HEK293 (cell line): ENCODE measurements at regions not wholly inside any gene's neighbourhood (a gene's known extent, or its start where the extent isn't known, plus 50 kb on each side); places are given as distances from the start of the nearest gene placed in this dataset.
"Not testable (repeated sequence)": the region's sequence is repeated elsewhere in the genome, so short reads cannot be mapped to it uniquely, and the experiment has no call there.

Experiments used
- CTCF ChIA-PET: fragments of 350-600 bp; formaldehyde crosslinking; extraction: SDS; loops from one replicate; lab custom pipeline; 2021; ENCODE audit warnings: antibody characterized with exemption; lab: Yijun Ruan, JAX
- POLR2A ChIA-PET: fragments of 300-600 bp; formaldehyde crosslinking; extraction: SDS; loops from one replicate; lab custom pipeline; 2020; ENCODE audit warnings: antibody characterized with exemption, inconsistent platforms; lab: Yijun Ruan, JAX
- H3K27ac ChIP-seq: fragments of 200-500 bp; sonication (Bioruptor generic); 2 replicates; pipeline ENCODE4 v1.5.1; 2014; ENCODE audit warnings: low read depth, low read length, control low read depth, inconsistent platforms; ENCODE audit errors: extremely low read depth
- H3K36me3 ChIP-seq, 2 experiments: fragments of 200-500 bp in 1 of 2; sonication (Bioruptor generic) in 1 of 2; 1 replicate in 1 of 2; 2 replicates in 1 of 2; pipeline ENCODE4 v1.5.1; 2014 to 2017; ENCODE audit warnings: inconsistent platforms in 2 of 2, low read length in 2 of 2; ENCODE audit not compliant: control insufficient read depth in 2 of 2, insufficient read depth in 1 of 2
- H3K4me1 ChIP-seq: fragments of 200-500 bp; sonication (Bioruptor generic); 2 replicates; pipeline ENCODE4 v1.5.1; 2014; ENCODE audit warnings: mild to moderate bottlenecking, low read length, inconsistent platforms; ENCODE audit not compliant: control insufficient read depth, insufficient read depth
- H3K4me3 ChIP-seq: 2 replicates; pipeline ENCODE4 v1.5.1; 2011; ENCODE audit warnings: low read depth, mild to moderate bottlenecking, control low read depth, low read length, moderate library complexity
- H3K9me3 ChIP-seq: fragments of 200-500 bp; sonication (Bioruptor generic); 2 replicates; pipeline ENCODE4 v1.5.1; 2014; ENCODE audit warnings: low read depth, low read length, inconsistent platforms; ENCODE audit not compliant: control insufficient read depth, insufficient read depth
- KLF10 ChIP-seq: fragments of 450-650 bp; IDR thresholded peaks from 2 replicates; pipeline ENCODE4 v1.5.1; 2018; ENCODE audit warnings: missing biosample characterization, mild to moderate bottlenecking, missing genetic modification characterization
- OVOL3 ChIP-seq: fragments of 450-650 bp; formaldehyde crosslinking; IDR thresholded peaks from 2 replicates; pipeline ENCODE4 v1.5.1; 2016; ENCODE audit warnings: missing biosample characterization, missing genetic modification characterization
- SALL2 ChIP-seq: fragments of 450-650 bp; formaldehyde crosslinking; IDR thresholded peaks from 2 replicates; pipeline ENCODE4 v1.5.0; 2017; ENCODE audit warnings: missing biosample characterization, mild to moderate bottlenecking, missing genetic modification characterization, borderline replicate concordance
- ZFP3 ChIP-seq: fragments of 450-650 bp; formaldehyde crosslinking; IDR thresholded peaks from 2 replicates; pipeline ENCODE4 v1.5.1; 2016; ENCODE audit warnings: low read depth, missing biosample characterization, missing genetic modification characterization
- ZNF112 ChIP-seq: fragments of 450-650 bp; formaldehyde crosslinking; IDR thresholded peaks from 2 replicates; pipeline ENCODE4 v1.5.0; 2017; ENCODE audit warnings: missing biosample characterization, missing genetic modification characterization
- ZNF114 ChIP-seq: fragments of 450-650 bp; formaldehyde crosslinking; IDR thresholded peaks from 2 replicates; pipeline ENCODE4 v1.5.0; 2017; ENCODE audit warnings: missing biosample characterization, missing genetic modification characterization
- ZNF140 ChIP-seq: fragments of 450-650 bp; formaldehyde crosslinking; IDR thresholded peaks from 2 replicates; pipeline ENCODE4 v1.5.1; 2016; ENCODE audit warnings: missing biosample characterization, missing genetic modification characterization
- ZNF23 ChIP-seq: fragments of 450-650 bp; formaldehyde crosslinking; IDR thresholded peaks from 2 replicates; pipeline ENCODE4 v1.5.1; 2016; ENCODE audit warnings: missing biosample characterization, missing genetic modification characterization, borderline replicate concordance
- ZNF335 ChIP-seq: fragments of 450-650 bp; formaldehyde crosslinking; conservative IDR thresholded peaks from 2 replicates; pipeline ENCODE4 v1.5.1; 2016; ENCODE audit warnings: missing biosample characterization, missing genetic modification characterization
- ZNF354C ChIP-seq: fragments of 450-650 bp; formaldehyde crosslinking; IDR thresholded peaks from 2 replicates; pipeline ENCODE4 v1.5.1; 2016; ENCODE audit warnings: missing biosample characterization, missing genetic modification characterization, low read depth, borderline replicate concordance
- ZNF473 ChIP-seq: fragments of 450-650 bp; formaldehyde crosslinking; IDR thresholded peaks from 2 replicates; pipeline ENCODE4 v1.5.1; 2017; ENCODE audit warnings: missing biosample characterization, missing genetic modification characterization
- ZNF521 ChIP-seq: fragments of 450-650 bp; formaldehyde crosslinking; IDR thresholded peaks from 2 replicates; pipeline ENCODE4 v1.5.1; 2017; ENCODE audit warnings: missing biosample characterization, mild to moderate bottlenecking, missing genetic modification characterization
- ZNF555 ChIP-seq: fragments of 450-650 bp; formaldehyde crosslinking; conservative IDR thresholded peaks from 2 replicates; pipeline ENCODE4 v1.5.1; 2017; ENCODE audit warnings: missing biosample characterization, mild to moderate bottlenecking, missing genetic modification characterization, inconsistent platforms
- ZNF558 ChIP-seq: fragments of 450-650 bp; formaldehyde crosslinking; IDR thresholded peaks from 2 replicates; pipeline ENCODE4 v1.5.1; 2016; ENCODE audit warnings: missing biosample characterization, missing genetic modification characterization
- ZNF624 ChIP-seq: fragments of 450-650 bp; formaldehyde crosslinking; IDR thresholded peaks from 2 replicates; pipeline ENCODE4 v1.5.1; 2017; ENCODE audit warnings: missing biosample characterization, missing genetic modification characterization
- ZNF747 ChIP-seq: fragments of 450-650 bp; formaldehyde crosslinking; IDR thresholded peaks from 2 replicates; pipeline ENCODE4 v1.5.1; 2016; ENCODE audit warnings: missing biosample characterization, missing genetic modification characterization
- ZNF791 ChIP-seq: fragments of 450-650 bp; formaldehyde crosslinking; IDR thresholded peaks from 2 replicates; pipeline ENCODE4 v1.5.1; 2016; ENCODE audit warnings: missing biosample characterization, missing genetic modification characterization
- ZSCAN30 ChIP-seq: fragments of 450-650 bp; IDR thresholded peaks from 2 replicates; pipeline ENCODE4 v1.5.1; 2018; ENCODE audit warnings: missing biosample characterization, mild to moderate bottlenecking, missing genetic modification characterization, moderate library complexity
- TF ChIP-seq, protein P1 (sequence below): fragments of 450-650 bp; formaldehyde crosslinking; IDR thresholded peaks from 2 replicates; pipeline ENCODE4 v1.5.1; 2016; ENCODE audit warnings: missing biosample characterization, missing genetic modification characterization, low read depth
- TF ChIP-seq, protein P2 (sequence below): fragments of 450-650 bp; formaldehyde crosslinking; IDR thresholded peaks from 2 replicates; pipeline ENCODE4 v1.5.1; 2016; ENCODE audit warnings: missing biosample characterization, missing genetic modification characterization
- TF ChIP-seq, protein P3 (sequence below): fragments of 450-650 bp; formaldehyde crosslinking; IDR thresholded peaks from 2 replicates; pipeline ENCODE4 v1.5.1; 2016; ENCODE audit warnings: missing biosample characterization, missing genetic modification characterization

DNA sequence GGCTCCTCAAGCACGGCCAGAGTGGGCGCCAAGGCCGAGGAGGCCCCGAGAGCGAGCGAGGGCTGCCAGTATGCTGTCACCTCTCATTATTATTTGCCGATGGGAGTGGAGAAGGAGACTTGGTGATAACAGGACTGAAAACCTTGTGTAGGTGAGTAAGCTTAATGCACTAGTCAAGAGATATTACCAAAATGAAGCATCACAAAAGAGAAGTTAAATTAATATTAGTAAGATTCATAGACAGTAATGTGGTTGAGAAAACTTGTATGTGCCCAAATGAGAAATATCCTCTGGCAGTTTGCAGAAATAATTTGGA is 204.5 kb upstream of the SLITRK1 start:
- no peak overlapping the region for H3K4me3 ChIP-seq
- H3K4me1 ChIP-seq, result no peaks in the 10 kb centered on the region
- no peaks in the 10 kb centered on the region for H3K9me3 ChIP-seq
- TF ChIP-seq, protein P1, sequence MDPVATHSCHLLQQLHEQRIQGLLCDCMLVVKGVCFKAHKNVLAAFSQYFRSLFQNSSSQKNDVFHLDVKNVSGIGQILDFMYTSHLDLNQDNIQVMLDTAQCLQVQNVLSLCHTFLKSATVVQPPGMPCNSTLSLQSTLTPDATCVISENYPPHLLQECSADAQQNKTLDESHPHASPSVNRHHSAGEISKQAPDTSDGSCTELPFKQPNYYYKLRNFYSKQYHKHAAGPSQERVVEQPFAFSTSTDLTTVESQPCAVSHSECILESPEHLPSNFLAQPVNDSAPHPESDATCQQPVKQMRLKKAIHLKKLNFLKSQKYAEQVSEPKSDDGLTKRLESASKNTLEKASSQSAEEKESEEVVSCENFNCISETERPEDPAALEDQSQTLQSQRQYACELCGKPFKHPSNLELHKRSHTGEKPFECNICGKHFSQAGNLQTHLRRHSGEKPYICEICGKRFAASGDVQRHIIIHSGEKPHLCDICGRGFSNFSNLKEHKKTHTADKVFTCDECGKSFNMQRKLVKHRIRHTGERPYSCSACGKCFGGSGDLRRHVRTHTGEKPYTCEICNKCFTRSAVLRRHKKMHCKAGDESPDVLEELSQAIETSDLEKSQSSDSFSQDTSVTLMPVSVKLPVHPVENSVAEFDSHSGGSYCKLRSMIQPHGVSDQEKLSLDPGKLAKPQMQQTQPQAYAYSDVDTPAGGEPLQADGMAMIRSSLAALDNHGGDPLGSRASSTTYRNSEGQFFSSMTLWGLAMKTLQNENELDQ (tag by site-specific recombination), result no peak
- TF ChIP-seq, protein P2, sequence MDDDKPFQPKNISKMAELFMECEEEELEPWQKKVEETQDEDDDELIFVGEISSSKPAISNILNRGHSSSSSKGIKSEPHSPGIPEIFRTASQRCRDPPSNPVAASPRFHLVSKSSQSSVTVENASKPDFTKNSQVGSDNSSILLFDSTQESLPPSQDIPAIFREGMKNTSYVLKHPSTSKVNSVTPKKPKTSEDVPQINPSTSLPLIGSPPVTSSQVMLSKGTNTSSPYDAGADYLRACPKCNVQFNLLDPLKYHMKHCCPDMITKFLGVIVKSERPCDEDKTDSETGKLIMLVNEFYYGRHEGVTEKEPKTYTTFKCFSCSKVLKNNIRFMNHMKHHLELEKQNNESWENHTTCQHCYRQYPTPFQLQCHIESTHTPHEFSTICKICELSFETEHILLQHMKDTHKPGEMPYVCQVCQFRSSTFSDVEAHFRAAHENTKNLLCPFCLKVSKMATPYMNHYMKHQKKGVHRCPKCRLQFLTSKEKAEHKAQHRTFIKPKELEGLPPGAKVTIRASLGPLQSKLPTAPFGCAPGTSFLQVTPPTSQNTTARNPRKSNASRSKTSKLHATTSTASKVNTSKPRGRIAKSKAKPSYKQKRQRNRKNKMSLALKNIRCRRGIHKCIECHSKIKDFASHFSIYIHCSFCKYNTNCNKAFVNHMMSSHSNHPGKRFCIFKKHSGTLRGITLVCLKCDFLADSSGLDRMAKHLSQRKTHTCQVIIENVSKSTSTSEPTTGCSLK (tag by site-specific recombination), result no peak
- TF ChIP-seq ZNF112 (tag by site-specific recombination) (no peak), ZNF558 (no peak), ZNF114 (no peak), ZFP3 (tag by site-specific recombination) (no peak), ZNF23 (tag by site-specific recombination) (no peak), SALL2 (tag by site-specific recombination) (no peak), ZNF555 (no peak), ZNF791 (tag by site-specific recombination) (no peak), ZSCAN30 (tag by site-specific recombination) (no peak), ZNF747 (no peak), ZNF335 (tag by site-specific recombination) (no peak), ZNF624 (no peak), ZNF473 (tag by site-specific recombination) (no peak), ZNF521 (tag by site-specific recombination) (no peak), ZNF354C (tag by site-specific recombination) (no peak), OVOL3 (tag by site-specific recombination) (no peak)
- TF ChIP-seq, protein P3, sequence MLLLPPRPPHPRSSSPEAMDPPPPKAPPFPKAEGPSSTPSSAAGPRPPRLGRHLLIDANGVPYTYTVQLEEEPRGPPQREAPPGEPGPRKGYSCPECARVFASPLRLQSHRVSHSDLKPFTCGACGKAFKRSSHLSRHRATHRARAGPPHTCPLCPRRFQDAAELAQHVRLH, result no peak
- H3K27ac ChIP-seq, result no peak overlapping the region
- ChIA-PET POLR2A (no interaction called here), CTCF (no interaction called here)
- H3K36me3 ChIP-seq, result no peaks in the 10 kb centered on the region

DNA sequence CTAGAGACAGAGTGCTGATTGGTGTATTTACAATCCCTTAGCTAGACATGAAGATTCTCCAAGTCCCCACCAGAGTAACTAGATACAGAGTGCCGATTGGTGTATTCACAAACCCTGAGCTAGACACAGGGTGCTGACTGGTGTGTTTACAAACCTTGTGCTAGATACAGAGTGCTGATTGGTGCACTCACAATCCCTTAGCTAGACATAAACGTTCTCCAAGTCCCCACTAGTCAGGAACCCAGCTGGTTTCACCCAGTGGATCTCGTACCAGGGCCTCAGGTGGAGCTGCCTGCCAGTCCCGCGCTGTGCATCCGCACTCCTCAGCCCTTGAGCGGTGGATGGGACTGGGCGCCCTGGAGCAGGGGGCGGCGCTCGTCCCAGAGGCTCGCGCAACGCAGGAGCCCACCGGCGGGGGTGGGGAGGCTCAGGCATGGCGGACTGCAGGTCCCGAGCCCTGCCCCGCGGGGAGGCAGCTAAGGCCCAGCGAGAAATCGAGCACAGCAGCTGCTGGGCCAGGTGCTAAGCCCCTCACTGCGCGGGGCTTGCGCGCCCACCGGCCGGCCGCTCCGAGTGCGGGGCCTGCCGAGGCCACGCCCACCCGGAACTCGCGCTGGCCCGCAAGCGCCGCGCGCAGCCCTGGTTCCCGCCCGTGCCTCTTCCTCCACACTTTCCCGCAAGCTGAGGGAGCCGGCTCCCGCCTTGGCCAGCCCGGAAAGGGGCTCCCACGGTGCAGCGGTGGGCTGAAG is 204.0 kb upstream of the SLITRK1 start:
- H3K4me3 ChIP-seq, H3K4me1 ChIP-seq, CTCF ChIA-PET, H3K27ac ChIP-seq, H3K9me3 ChIP-seq, POLR2A ChIA-PET, H3K36me3 ChIP-seq: not testable (repeated sequence)

DNA sequence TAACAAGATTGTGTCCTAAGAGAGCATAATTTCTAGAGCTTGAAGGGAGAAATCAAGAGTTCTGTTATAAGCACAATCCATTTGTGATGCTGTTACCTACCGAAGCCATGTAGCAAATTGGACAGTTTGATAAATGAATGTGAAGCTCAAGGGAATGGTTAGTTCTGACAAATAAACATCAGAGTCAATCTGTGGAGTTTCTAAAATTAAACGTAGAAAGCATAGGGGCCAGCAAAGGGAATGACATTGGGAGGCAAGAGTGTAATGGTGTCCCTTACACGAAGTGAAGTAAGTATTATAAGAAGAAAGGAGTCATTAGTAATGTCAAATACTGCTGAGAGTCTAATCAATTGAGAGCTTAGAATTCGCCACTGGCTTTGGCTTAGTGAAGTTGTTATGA is 200.2 kb upstream of the SLITRK1 start:
- Histone ChIP-seq H3K36me3 (no peaks in the 10 kb centered on the region), H3K4me1 (no peaks in the 10 kb centered on the region), H3K4me3 (no peak overlapping the region), H3K9me3 (no peaks in the 10 kb centered on the region), H3K27ac (no peak overlapping the region)
- POLR2A ChIA-PET, result no interaction called here
- no peak for TF ChIP-seq KLF10 (tag by site-specific recombination)
- TF ChIP-seq ZNF140 (tag by site-specific recombination), result no peak
- TF ChIP-seq, all 188 proteins: peak for 0
- CTCF ChIA-PET, result no interaction called here
